HG02840 (cell line): ENCODE measurements at regions not wholly inside any gene's neighbourhood (a gene's known extent, or its start where the extent isn't known, plus 50 kb on each side); places are given as distances from the start of the nearest gene placed in this dataset.

Source experiments
- ATAC-seq: cut with Tn5 transposase; IDR thresholded peaks from one replicate; pipeline ENCODE4 v1.9.1; 2021; ENCODE audit warnings: mild to moderate bottlenecking, moderate library complexity, moderate number of reproducible peaks; ENCODE audit not compliant: unreplicated experiment, low FRiP score

DNA sequence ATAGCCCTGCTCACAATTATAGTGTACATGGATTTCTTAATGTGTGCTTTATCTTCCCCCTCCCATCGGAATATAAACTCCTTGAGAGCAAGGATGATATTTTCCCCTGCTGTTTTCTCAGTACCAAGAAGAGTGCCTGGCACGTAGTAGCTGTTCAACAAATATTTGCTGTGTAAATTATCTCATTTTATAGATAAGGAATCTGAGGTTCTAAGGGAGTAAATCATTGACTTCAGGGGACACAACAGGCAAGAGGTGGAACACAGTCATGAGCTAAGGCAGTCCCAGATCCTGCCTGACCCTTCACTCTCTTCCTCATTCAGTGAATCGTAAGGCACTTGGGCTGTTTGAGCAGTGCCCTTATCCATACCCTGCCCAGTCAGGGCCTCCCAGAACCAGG, 187.3 kb upstream of the TNP1 start:
- ATAC-seq, result no peak

DNA sequence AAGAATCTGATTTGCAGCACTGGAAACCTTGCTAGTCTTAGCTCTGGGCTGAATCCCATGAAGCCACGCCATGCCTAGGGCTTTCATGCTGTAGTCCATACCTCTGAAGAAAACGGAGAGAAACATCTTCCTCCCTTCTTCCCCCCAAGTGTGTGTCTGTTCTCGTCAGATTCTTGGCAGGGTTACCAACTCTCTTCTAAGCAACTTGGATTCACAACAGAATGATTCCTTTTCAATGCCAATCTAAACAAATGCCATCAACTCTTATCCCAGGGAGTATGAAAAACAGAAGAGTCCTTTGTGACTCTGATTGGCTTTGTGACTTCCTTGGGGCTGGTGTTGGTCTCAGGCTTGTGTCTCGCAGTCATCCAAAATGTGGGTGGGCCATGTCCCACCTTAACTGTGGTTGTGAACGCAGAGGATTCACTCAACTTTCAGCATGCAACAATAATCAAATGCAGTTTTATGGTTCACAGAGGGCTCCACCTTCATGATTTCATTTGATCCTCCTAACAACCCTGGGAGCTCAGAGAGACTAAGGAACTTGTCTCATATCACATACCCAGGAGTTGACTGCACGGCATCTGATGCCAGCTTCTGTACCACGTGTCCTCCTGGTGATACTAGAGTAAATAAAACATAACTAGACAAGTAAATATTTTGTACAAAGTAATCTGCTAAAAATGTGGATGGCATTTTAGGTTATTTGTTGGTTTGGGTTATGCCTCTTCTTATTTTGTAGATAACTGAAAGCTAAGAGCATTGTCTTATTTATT, 186.0 kb upstream of the TNP1 start:
- no peak for ATAC-seq

DNA sequence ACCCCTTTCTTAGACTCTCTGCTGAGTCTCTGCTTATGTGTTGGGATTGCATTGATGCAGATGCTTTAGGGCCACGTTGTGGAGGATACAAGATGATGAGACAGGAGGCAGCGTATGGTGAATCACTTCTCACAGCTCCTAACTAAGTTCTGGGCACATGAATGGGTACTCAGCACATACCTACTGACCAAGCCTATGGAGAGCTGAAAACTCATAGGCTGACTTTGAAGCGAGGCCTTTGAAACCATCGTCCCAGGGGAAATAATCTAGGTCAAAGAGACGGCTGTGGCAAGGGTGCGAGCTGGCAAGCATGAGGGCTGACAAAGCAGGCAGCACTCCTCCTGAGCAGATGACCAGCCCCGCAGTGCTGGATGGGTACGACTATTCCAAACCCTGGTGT, 180.2 kb upstream of the TNP1 start:
- ATAC-seq, result no peak

DNA sequence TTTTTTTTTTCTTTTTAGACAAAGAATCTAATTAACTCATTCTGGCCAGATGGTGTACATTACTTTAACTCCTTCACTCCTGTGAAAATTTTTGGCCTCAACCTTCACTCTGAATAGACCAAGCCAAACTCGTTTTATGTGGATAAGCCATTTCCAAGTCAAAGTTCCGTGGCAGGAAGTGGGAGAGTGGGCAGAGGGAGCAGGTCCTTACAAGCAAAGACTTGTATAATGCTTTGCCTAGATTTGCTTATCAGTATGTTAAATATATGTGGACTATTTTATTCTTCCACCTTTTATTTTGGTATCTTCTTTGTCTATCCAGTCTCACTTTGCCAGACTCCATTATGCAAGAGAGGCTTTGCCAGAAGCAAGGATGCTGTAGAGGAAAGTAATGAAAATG, 178.1 kb upstream of the TNP1 start:
- no peak for ATAC-seq

DNA sequence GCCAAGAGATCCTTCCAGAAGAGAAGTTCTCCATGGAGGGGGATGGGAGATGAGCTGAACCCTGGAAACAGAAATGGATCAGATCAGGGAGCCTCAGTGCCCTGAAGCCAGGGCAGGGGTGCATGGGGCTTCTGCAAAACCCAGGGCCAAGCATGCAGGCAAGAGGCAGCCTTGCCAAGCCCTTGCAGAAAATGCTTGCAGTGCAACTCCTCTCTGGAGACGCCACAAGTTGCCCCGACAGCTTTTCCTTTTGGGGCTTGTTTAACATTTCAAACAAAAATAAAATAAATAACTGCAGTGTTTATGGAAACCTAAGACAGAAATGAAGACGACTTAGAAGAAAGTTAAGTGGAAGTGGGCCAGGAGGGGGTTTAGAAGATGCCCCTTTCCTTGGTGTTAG, 177.5 kb upstream of the TNP1 start:
- no peak for ATAC-seq

DNA sequence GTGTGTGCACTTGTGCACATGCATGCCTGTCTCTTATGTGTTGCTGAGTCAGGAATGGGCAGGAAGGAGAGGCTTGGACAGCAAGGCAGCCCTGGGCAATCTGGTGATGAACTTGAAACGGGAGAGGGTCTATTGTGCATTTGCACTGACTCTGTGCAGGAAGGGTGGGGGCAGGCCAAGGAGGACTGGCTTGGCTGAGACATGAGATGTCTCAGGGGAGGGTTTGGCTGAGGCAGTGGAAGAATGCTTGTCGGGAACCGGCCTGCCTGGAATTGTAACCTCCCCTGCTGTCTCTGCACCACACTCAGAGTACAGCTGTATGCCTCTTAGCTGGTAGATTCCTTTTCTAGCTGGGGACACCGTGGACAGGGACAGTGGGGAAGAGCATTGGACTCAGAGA, 176.1 kb upstream of the TNP1 start:
- no peak for ATAC-seq

DNA sequence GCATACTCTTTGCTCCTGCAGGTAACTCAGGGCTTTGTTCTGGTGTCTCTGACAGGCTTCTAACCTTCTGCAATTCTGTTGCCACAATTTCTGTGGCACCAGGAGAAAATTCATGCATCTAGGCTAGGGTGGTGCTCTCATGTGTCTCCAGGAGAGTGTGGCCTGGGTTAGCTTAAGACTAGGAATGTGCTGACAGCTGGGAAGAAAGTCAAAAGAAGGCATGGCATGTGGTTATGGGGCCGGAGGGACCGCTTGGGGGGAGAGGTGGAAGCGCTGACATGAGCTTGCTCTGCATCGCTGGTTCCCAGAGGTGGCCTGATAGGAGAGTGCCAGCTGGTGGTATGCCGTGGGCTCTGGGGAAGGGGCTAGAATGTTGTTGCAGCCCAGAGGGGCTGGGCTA, 173.3 kb upstream of the TNP1 start:
- ATAC-seq, result no peak

DNA sequence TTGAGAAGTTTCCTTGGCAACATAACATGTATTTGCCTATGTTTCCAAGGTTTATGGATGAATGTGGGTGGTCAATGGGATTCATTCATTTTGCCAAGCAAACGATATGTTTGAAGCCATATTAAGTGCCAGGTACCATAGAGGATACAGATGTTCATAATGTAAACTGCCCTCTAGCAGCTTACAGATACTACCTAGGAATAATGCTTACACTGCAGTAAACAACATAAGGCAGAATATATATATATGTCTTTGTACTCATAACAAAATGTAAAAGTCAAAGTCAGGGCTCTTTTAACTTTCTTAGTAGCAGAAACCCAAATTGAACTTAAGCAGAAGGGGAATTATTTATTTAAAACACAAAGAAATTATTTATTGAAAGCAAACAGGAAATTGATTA, 171.6 kb upstream of the TNP1 start:
- ATAC-seq, result no peak

DNA sequence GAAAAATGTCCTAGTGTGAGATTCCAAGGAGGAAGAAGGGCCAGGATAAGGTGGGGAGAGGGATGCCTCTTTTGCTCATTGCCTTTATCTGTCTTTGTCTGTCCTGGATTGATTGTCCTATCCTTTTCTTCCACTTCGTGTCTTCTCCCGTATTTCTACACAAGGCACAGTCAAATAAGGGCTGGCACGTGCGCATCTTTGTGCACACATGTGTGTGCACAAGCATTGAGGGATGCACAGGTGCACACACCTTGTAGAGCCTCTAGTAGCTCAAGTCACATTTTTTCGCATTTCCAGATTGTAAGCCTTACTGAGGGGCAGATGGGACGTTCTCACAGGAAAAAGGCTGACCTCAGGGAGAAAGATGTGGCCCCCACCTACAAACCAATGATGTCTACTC, 170.2 kb upstream of the TNP1 start:
- no peak for ATAC-seq

DNA sequence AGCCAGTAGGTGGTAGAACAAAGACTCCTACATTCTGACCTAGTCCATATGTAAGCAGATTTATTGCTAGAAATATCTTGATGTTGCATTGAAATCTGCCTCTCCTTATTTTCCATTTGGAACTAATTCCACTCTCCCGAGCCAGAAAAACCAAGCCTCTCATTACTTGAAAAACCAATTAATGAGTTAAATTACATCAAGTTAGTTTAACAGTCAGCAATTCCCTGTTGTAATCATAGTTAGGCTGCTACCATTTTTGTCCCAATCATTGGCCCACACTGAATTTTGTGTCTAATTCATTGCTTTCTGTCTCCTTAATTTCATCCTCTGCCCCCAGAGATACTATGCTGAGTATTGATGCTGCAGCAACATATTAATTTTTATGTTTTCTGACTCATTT, 168.3 kb upstream of the TNP1 start:
- ATAC-seq, result no peak

DNA sequence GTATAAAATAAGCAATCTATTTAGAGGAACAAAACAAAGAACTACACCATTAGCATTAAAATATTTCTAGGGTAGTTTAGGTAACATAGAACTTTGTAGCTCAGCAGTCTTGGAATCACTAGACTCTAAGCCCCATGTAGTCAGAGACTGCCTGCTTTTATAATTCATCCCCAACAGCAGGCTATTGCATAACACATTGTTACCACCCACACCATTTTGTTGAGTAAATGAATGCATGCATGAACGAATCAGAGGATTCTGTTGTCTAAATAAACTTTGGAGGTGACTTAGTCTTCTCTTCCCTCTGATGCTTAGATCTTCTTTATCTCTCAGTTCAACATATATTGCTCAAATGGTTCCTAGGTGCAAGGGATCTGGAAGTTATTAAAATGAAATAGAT, 167.6 kb upstream of the TNP1 start:
- no peak for ATAC-seq

DNA sequence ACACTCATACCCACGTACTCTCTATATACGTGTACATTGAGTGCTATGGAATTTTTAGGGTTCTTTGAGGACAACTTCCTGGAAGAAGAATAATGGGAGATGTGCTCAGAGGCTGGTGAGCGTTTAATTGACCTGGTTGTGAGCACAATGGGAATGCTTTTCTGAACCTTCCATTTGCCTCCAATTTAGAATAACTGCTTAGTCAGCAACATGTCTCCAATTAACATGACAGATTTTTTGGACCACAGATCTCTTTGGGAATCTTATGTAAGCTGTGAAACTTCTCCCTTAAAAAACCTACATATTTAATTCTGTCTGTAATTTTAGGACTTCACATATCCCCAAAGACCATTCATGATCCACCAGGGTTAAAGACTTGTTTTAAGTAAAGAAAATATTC, 166.7 kb upstream of the TNP1 start:
- no peak for ATAC-seq

DNA sequence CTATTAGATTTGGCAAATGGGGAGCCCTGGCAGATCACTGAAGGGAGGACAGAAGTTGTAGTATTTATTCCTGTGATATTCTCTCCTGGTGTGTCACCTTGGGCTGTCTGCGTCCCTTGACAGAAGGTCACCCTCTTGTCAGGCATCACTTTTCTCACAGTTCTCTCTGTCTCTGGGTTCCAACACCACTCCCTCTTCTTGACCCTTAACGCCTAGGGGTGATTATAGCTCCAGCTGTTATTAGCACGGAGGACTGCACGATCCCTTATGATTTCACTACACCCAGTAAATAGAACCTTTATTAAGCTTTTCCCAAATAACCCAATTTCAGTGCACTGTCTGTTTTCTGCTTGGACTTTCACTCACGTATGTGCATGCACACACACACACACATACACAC, 166.3 kb upstream of the TNP1 start:
- ATAC-seq, result no peak

DNA sequence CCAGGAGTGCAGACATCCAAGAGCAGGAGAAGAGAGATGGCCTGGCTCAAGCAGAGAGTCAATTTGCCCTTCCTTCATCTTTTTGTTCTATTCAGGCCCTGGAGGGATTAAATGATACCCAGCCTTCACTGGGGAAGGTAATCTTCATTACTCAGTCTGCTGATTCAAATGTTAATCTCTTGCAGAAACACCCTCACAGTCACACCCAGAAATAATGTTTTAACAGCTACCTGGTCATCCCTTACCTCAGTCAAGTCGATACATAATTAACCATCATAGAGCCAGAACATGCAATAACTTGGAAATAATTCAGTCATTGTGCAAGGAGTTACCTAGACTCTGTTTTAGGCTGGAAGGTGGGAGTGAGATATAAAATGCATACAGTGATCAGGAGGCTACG, 163.7 kb upstream of the TNP1 start:
- ATAC-seq, result no peak

DNA sequence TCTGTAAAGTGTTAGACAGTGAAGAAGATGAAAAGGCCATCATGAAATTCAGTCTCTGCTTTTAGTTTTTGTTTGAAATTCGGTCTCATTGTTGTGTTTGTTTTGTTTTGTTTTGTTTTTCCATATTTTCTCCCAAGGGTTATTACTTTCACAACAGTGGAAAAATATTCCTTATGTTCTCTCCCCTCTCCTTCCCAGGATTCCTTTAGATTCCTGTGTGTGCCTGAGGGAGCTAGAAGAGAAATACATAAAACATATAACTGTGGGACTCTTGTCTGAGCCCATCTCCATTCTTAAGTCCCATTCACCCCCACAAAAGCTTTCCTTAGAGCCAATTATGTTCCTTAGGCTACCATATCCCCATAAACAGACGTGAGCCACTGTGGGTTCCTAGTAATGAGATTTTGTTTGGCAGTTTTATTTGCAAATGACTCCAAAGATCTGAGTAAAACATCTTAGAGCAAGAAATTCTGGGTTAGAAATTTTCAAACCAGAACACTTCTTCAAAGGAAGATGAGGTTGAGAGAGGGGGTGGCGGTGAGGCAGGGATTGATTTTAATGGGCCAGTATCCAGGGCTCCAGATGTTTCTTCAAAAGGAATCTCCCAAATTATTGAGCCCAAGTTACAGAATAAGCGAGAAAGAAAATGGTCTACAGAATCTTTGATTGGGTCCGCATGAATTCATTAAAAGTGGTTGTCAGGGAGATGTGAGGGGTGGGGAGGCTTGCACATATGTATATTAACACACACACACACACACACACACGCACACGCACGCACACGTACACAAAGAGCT, 157.8 kb upstream of the TNP1 start:
- no peak for ATAC-seq

DNA sequence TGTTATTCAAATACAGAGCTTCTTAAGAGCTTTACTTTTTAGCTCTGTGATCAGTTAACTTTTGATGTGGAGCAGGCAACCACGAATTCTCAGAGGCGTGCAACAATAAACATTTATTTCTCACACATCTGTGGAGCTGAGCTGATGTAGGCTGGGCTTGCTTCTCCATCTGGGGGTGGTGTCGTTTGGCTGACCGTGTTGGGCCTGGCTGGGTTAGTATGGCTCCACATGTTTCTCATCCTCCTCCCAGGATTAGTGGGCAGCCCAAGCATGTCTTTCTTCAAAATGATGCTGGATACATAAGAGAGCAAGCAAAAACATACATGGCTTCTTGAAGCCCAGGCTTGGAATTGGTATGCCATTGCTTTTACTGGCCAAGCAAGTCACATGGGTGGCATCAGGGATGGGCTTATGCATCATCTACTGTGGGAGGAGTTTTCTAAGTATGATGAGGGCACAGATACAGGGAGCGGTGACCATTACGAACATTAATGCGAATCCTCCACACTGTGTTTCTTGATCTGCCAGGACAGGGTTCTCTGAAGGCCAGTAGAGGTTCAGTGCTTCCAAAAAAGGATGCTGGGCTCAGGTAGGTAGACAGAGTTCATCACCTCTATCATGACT, 157.0 kb upstream of the TNP1 start:
- ATAC-seq, result no peak

DNA sequence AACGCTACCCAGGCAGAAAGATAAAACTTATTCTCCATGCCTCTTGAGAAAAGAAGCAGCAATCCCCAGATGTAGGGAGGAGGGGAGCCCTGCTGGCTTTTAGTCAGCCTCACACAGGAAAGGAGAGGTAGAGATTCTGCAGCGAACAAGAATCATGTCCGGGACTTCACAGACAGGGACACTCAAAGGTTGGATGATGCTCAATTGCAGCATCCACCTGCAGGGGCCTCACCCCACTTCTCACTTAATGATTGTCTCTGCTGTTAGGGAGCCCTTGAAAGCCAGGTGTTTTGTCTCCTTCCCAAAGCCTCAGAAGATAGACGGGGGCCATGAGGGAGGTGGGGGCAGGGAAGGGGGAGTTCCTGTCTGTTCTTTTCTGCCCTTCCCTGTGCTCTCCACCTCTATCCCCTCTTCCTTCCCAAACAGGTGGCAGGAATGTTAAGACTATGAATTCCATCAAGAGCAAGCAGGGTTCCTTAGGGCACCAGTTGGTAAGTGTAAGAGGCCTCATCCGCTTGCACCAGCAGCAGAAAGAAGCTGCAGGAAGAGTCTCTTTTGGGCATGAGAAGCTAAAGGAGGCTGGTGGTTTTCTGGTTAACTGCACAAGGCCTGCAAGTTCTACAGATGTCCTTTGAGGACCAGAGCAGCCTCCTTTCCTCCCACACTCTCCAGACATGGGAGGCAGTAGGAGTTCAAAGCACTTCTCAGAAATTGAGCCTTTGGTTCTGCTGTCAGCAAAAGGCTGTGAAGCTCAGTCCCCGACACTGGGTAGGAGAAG, 154.7 kb upstream of the TNP1 start:
- no peak for ATAC-seq

DNA sequence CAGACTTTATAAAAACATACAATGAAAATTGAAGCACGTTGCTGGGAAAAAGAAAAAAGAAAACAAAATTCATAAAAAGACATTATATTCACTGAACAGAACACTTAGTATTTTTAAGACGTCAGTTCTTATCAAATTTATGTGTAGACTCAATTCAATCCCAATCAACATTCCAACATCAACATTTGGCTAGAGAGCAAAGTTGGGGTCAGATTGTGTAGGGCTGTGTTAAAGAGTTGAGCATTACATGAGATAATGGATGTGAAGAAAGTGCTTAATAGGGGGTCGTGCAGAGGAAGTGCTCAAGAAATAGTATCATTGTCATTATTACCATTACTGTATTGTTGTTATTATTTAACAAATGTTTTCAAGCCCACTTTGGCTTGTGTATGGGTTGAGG, 154.1 kb upstream of the TNP1 start:
- no peak for ATAC-seq

DNA sequence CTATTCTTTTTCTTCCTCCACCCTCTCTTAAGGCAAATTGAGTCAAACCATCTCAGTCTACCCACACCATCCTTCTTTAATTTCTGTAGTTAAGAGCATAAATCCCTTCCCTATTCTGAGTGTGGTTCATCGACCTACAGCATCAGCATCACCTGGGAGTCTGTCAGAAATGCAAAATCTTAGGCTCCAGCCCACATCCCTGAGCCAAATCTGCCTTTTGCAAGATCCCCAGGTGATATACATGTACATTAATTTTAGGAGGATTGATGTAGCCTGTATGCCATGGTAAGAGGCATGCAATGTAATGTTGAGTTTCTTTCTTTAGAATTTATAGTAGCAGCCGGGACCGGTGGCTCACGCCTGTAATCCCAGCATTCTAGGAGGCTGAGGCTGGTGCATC, 151.7 kb upstream of the TNP1 start:
- no peak for ATAC-seq

DNA sequence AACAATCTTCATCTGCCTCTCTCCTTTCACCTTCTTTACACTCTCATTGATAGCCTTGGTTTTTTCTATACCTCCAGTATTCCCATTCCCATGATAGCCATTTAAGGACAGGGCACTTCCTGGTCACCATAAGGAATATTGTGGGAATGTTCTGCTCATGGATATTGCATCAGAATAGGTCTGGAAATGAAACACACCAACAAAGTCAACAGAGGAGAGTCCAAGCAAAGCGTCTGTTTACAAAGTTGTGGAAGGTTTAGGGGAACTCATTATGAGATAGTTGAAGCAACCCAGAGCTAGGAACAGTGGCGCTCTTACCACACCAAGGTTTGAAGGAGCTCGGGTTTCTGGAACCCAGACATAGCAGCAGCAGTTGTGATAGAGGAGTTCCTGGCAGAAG, 150.3 kb upstream of the TNP1 start:
- ATAC-seq, result no peak

DNA sequence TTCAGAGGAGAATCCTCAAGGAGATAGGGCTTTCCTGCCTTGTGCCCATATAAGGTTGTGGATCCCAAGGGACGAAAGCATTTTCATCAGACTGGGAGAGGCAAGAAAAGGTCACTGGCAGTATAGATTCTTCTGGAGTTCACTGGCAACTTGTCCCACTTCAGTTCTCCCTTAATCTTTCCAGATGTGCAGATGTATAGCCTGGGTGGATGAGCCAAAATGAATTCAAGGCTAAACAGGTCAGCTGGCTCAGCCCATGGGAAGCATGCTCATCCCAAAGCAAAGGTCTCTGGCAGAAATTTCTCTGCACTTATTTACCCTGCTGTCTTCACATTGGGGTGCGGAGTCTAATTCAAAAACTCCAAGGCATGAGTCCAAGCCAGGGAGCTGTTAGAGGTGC, 148.9 kb upstream of the TNP1 start:
- ATAC-seq, result no peak
